Mesenchymal stem cell (in vitro differentiated cells and primary cell): ENCODE measurements at regions not wholly inside any gene's neighbourhood (a gene's known extent, or its start where the extent isn't known, plus 50 kb on each side); places are given as distances from the start of the nearest gene placed in this dataset.
A peak's percentile ranks its signal among the peaks of the same experiment; 100 is the strongest.

Source experiments
- DNase-seq: peaks from one replicate; pipeline ENCODE4 v3.0.0-alpha.2; 2013
- H2AFZ ChIP-seq: one replicate; pipeline ENCODE4 v1.6.1; 2013; ENCODE audit warnings: low read depth, mild to moderate bottlenecking, control low read depth, inconsistent platforms, low read length, moderate library complexity
- H2AK5ac ChIP-seq: 2 replicates; pipeline ENCODE4 v1.6.1; 2013; ENCODE audit warnings: low read length, moderate library complexity, mild to moderate bottlenecking, inconsistent platforms; ENCODE audit not compliant: severe bottlenecking
- H2BK120ac ChIP-seq: one replicate; pipeline ENCODE4 v1.6.1; 2013; ENCODE audit warnings: low read depth, mild to moderate bottlenecking, inconsistent platforms, low read length, moderate library complexity
- H2BK12ac ChIP-seq, 2 experiments: one replicate each; pipeline ENCODE4 v1.6.1; 2013; ENCODE audit warnings: inconsistent platforms in 2 of 2, low read length in 2 of 2, mild to moderate bottlenecking in 2 of 2, moderate library complexity in 2 of 2, control low read depth in 1 of 2
- H2BK15ac ChIP-seq: one replicate; pipeline ENCODE4 v1.6.1; 2013; ENCODE audit warnings: mild to moderate bottlenecking, low read depth, inconsistent platforms; ENCODE audit not compliant: poor library complexity, severe bottlenecking
- H2BK5ac ChIP-seq: 2 replicates; pipeline ENCODE4 v1.6.1; 2013; ENCODE audit warnings: low read depth, mild to moderate bottlenecking, low read length, control low read depth, inconsistent platforms; ENCODE audit not compliant: poor library complexity, severe bottlenecking
- H3K14ac ChIP-seq, 2 experiments: one replicate each; pipeline ENCODE4 v1.6.1; 2013; ENCODE audit warnings: inconsistent platforms in 2 of 2, low read length in 2 of 2, control low read depth in 1 of 2, mild to moderate bottlenecking in 1 of 2, moderate library complexity in 1 of 2
- H3K18ac ChIP-seq, 2 experiments: one replicate each; pipeline ENCODE4 v1.6.1; 2013; ENCODE audit warnings: inconsistent platforms in 2 of 2, low read length in 2 of 2, control low read depth in 1 of 2, low read depth in 1 of 2, mild to moderate bottlenecking in 1 of 2
- H3K23ac ChIP-seq, 2 experiments: one replicate each; pipeline ENCODE4 v1.6.1; 2013; ENCODE audit warnings: inconsistent platforms in 2 of 2, low read length in 2 of 2, mild to moderate bottlenecking in 2 of 2, moderate library complexity in 2 of 2, control low read depth in 1 of 2
- H3K27ac ChIP-seq: 2 replicates; pipeline ENCODE4 v1.5.1; 2013; ENCODE audit warnings: mild to moderate bottlenecking, moderate library complexity, low read length, control low read depth, inconsistent platforms; ENCODE audit not compliant: poor library complexity, severe bottlenecking
- H3K27me3 ChIP-seq, 2 experiments: 2 replicates each; pipeline versions ENCODE4 v1.6.1 to v1.7.0; 2013; ENCODE audit warnings: low read length in 2 of 2, mild to moderate bottlenecking in 2 of 2, moderate library complexity in 2 of 2, control low read depth in 1 of 2, inconsistent platforms in 1 of 2; ENCODE audit not compliant: control insufficient read depth in 1 of 2, insufficient read depth in 1 of 2
- H3K36me3 ChIP-seq, 2 experiments: 2 replicates each; pipeline versions ENCODE4 v1.6.1 to v1.7.0; 2013; ENCODE audit warnings: low read length in 2 of 2, control low read depth in 1 of 2, inconsistent platforms in 1 of 2, low read depth in 1 of 2, mild to moderate bottlenecking in 1 of 2; ENCODE audit not compliant: insufficient read depth in 2 of 2, control insufficient read depth in 1 of 2
- H3K4ac ChIP-seq, 2 experiments: one replicate each; pipeline ENCODE4 v1.6.1; 2013; ENCODE audit warnings: inconsistent platforms in 2 of 2, low read length in 2 of 2, mild to moderate bottlenecking in 2 of 2, moderate library complexity in 2 of 2, control low read depth in 1 of 2, low read depth in 1 of 2
- H3K4me1 ChIP-seq: 2 replicates; pipeline ENCODE4 v1.6.1; 2013; ENCODE audit warnings: low read depth, low read length, control low read depth; ENCODE audit not compliant: control insufficient read depth, insufficient read depth
- H3K4me2 ChIP-seq: 2 replicates; pipeline ENCODE4 v1.6.1; 2013; ENCODE audit warnings: low read length, mild to moderate bottlenecking, inconsistent platforms; ENCODE audit not compliant: poor library complexity, severe bottlenecking
- H3K4me3 ChIP-seq, 2 experiments: 2 replicates each; pipeline versions ENCODE4 v1.5.1 to v1.7.0; 2013; ENCODE audit warnings: low read length in 2 of 2, mild to moderate bottlenecking in 2 of 2, control low read depth in 1 of 2, low read depth in 1 of 2; ENCODE audit not compliant: insufficient read depth in 1 of 2
- H3K79me1 ChIP-seq: replicated peaks from 2 replicates; pipeline ENCODE4 v1.6.1; 2013; ENCODE audit warnings: mild to moderate bottlenecking, control low read depth, low read length, inconsistent platforms; ENCODE audit not compliant: poor library complexity, severe bottlenecking
- H3K9ac ChIP-seq: 2 replicates; pipeline ENCODE4 v1.7.0; 2013; ENCODE audit warnings: mild to moderate bottlenecking, low read length, moderate library complexity
- H3K9me3 ChIP-seq: 2 replicates; pipeline ENCODE4 v1.7.0; 2013; ENCODE audit warnings: mild to moderate bottlenecking, low read length; ENCODE audit not compliant: control insufficient read depth
- H4K8ac ChIP-seq: one replicate; pipeline ENCODE4 v1.6.1; 2013; ENCODE audit warnings: inconsistent platforms, mild to moderate bottlenecking, low read length, moderate library complexity
- H4K91ac ChIP-seq: one replicate; pipeline ENCODE4 v1.6.1; 2013; ENCODE audit warnings: mild to moderate bottlenecking, low read length, inconsistent platforms
- WGBS: methylation state at CpG from one replicate; pipeline ENCODE4 v1.1.7; 2013; ENCODE audit warnings: mixed read lengths; 5-methylcytosine and 5-hydroxymethylcytosine counted together

DNA sequence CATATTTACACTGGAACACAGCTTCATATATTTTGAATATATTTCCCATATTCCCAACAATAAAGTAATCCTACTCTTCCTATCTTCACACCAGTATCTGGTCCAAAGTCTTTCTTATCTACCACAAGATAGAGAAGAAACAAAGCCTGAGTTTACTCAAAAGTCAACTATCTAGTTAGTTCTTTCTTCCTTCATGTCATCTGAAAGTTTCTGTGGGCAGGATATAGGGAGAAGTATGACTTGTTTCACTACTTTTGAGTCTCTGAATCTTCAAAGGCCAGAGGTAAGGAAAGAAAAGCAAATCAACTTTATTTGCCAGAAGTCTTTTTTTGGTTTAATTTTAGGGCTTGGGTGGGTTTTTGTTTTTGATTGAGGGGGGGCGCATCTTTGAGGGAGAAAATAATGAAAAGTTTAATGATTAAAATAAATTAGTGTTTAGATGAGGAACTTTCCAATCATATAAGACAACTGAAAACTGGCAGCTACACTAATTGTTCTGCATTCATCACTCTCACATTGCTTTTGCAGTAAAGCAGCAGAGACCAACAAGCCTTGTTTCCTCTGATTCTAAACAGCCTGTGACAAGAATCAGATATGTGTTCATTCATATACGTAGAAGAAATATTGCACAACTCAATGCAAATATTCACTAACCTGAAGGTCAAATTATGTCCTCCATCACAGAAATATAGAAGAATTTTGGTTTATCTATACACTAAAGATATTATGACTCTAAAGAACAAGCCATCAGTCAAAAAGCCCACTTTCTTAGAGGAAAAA lies 421.4 kb downstream of the SHQ1 start:
- WGBS, result no CpG with 5 or more reads among the region's 2 CpGs
- Histone ChIP-seq H3K23ac (no peak overlapping the region), H3K4me1 (no peaks in the 10 kb centered on the region), H3K4me2 (no peak overlapping the region), H2AK5ac (no peak overlapping the region), H3K4me3 (no peak overlapping the region), H3K18ac (no peak overlapping the region), H3K9ac (no peak overlapping the region), H3K36me3 (no peaks in the 10 kb centered on the region), H3K4ac (no peak overlapping the region), H3K9me3 (peaks cover 2% of the 10 kb centered on the region), H2BK15ac (no peak overlapping the region), H4K91ac (no peak overlapping the region), H2AFZ (no peak overlapping the region), H4K8ac (no peak overlapping the region), H3K79me1 (peaks cover 11% of the 10 kb centered on the region), H2BK5ac (no peak overlapping the region), H3K27ac (no peak overlapping the region), H2BK120ac (no peak overlapping the region), H3K27me3 (no peaks in the 10 kb centered on the region), H3K14ac (no peak overlapping the region), H2BK12ac (no peak overlapping the region)
- DNase-seq, result no peak

DNA sequence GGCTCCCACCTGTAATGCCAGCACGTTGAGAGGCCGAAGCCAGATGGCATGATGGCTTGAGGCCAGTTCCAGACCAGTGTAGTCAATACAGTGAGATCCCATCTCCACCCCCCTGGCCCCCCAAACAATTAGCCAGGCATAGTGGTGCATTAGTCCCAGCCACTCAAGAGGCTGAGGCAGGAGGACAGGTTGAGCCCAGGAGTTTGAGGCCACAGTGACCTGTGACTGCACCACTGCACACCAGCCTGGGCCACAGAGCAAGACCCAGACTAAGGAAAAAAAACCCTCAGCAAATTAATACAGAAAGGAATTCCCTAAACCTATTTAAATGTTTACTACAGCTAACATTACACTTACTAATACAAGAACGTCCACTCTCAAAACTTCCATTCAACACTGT lies 424.6 kb downstream of the SHQ1 start:
- Histone ChIP-seq H3K27ac (no peak overlapping the region), H2AFZ (no peak overlapping the region), H3K18ac (no peak overlapping the region), H2AK5ac (no peak overlapping the region), H3K79me1 (peaks cover 6% of the 10 kb centered on the region), H3K9ac (no peak overlapping the region), H4K8ac (no peak overlapping the region), H4K91ac (peak overlapping the region; percentile 34), H3K4me3 (no peak overlapping the region), H3K27me3 (no peaks in the 10 kb centered on the region), H3K23ac (no peak overlapping the region), H2BK15ac (no peak overlapping the region), H3K36me3 (no peaks in the 10 kb centered on the region), H3K4me2 (no peak overlapping the region), H2BK5ac (no peak overlapping the region), H2BK120ac (no peak overlapping the region), H3K14ac (no peak overlapping the region), H3K4me1 (no peaks in the 10 kb centered on the region), H3K4ac (no peak overlapping the region), H2BK12ac (no peak overlapping the region), H3K9me3 (peaks cover 3% of the 10 kb centered on the region)
- no peak for DNase-seq
- over 99% methylated on average over 3 of the region's 3 CpGs for WGBS

DNA sequence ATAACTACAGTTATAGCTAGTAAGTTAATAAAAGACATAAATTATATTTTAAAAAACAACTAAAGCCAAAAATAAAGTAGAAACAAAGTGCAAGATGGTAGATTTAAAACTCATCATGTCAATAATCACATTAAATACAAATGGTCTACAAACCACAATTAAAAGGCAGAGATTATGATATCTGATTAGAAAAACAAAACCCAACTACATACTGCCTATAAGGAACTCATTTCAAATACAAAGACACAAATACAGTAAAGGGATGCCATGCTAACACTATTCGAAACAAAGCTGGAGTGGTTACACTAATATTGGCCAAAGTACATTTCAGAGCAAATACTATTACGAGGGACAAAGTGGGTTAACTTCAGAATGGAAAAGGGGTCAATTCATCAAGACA lies 426.5 kb downstream of the SHQ1 start:
- no peak overlapping the region for H3K27ac ChIP-seq
- no peak for DNase-seq
- WGBS, result 100% methylated on average over 1 of the region's 2 CpGs

DNA sequence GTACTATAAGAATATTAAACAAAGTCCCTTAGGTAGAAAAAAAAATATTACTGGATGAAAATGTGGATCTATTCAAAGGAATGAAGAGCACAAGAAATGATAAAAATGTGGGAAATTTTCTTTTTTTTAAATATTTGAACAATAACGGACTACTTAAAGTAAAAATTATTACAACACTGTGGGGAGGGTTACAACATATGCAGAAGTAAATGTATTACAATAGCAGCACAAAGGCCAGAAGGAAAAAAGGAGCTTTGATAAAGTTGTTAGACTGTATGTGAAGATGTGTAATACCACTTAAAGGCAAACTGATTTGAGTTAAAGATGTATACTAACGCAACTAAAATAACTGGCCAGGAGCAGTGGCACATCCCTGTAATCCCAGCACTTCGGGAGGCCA lies 427.1 kb downstream of the SHQ1 start:
- Histone ChIP-seq H3K9me3 (peaks cover 3% of the 10 kb centered on the region), H4K91ac (no peak overlapping the region), H3K27me3 (no peaks in the 10 kb centered on the region), H2BK120ac (no peak overlapping the region), H3K9ac (no peak overlapping the region), H2AK5ac (no peak overlapping the region), H3K4me3 (no peak overlapping the region), H2BK12ac (no peak overlapping the region), H4K8ac (no peak overlapping the region), H3K4me2 (no peak overlapping the region), H3K18ac (no peak overlapping the region), H3K4me1 (no peaks in the 10 kb centered on the region), H3K14ac (no peak overlapping the region), H2AFZ (no peak overlapping the region), H3K4ac (no peak overlapping the region), H3K23ac (no peak overlapping the region), H2BK5ac (no peak overlapping the region), H2BK15ac (no peak overlapping the region), H3K27ac (no peak overlapping the region), H3K36me3 (no peaks in the 10 kb centered on the region), H3K79me1 (peaks cover 8% of the 10 kb centered on the region)
- WGBS, result 89% methylated on average over 2 of the region's 3 CpGs
- DNase-seq, result no peak

More for the DNA sequence above, 426.5 kb downstream of the SHQ1 start:
- Histone ChIP-seq H3K23ac (no peak overlapping the region), H3K4me3 (no peak overlapping the region), H3K14ac (no peak overlapping the region), H3K79me1 (peaks cover 6% of the 10 kb centered on the region), H3K27me3 (no peaks in the 10 kb centered on the region), H4K91ac (no peak overlapping the region), H3K36me3 (no peaks in the 10 kb centered on the region), H3K4ac (no peak overlapping the region), H3K4me2 (no peak overlapping the region), H3K9ac (no peak overlapping the region), H3K18ac (no peak overlapping the region), H2AK5ac (no peak overlapping the region), H2BK15ac (no peak overlapping the region), H3K4me1 (no peaks in the 10 kb centered on the region), H2BK12ac (no peak overlapping the region), H2BK120ac (no peak overlapping the region), H2BK5ac (no peak overlapping the region), H3K9me3 (peaks cover 3% of the 10 kb centered on the region), H2AFZ (no peak overlapping the region), H4K8ac (no peak overlapping the region)
